GM23338 (cell line): ENCODE measurements at regions not wholly inside any gene's neighbourhood (a gene's known extent, or its start where the extent isn't known, plus 50 kb on each side); places are given as distances from the start of the nearest gene placed in this dataset.

Experiments used
- ATAC-seq: fragments of 200-7000 bp; cut with Tn5 transposase; 3 replicates; pipeline ENCODE4 v1.9.1; 2020
- DNase-seq: peaks from one replicate; pipeline ENCODE4 v3.0.0-alpha.2; 2015; ENCODE audit warnings: low spot score
- H2AFZ ChIP-seq: fragments of 200-600 bp; sonication (generic); 2 replicates; pipeline ENCODE4 v1.8.0; 2016; ENCODE audit warnings: antibody characterized with exemption, mild to moderate bottlenecking, moderate library complexity
- H3F3A ChIP-seq: fragments of 200-600 bp; sonication (generic); replicated peaks from 2 replicates; pipeline ENCODE4 v1.8.0; 2017; ENCODE audit warnings: antibody characterized with exemption, mixed run types, low read depth
- H3K27ac ChIP-seq: fragments of 200-600 bp; sonication (generic); 2 replicates; pipeline ENCODE4 v1.6.1; 2016; ENCODE audit warnings: low read depth
- H3K27me3 ChIP-seq: fragments of 200-600 bp; sonication (generic); 2 replicates; pipeline ENCODE4 v1.8.0; 2016; ENCODE audit warnings: mild to moderate bottlenecking, mixed run types, moderate library complexity; ENCODE audit not compliant: insufficient read depth
- H3K36me3 ChIP-seq: fragments of 200-600 bp; sonication (generic); 2 replicates; pipeline ENCODE4 v1.8.0; 2016; ENCODE audit warnings: mild to moderate bottlenecking; ENCODE audit not compliant: insufficient read depth
- H3K4me1 ChIP-seq: fragments of 200-600 bp; sonication (generic); 2 replicates; pipeline ENCODE4 v1.8.0; 2016; ENCODE audit warnings: mild to moderate bottlenecking, moderate library complexity; ENCODE audit not compliant: insufficient read depth
- H3K4me2 ChIP-seq: fragments of 200-600 bp; sonication (generic); 2 replicates; pipeline ENCODE4 v1.7.1; 2017; ENCODE audit warnings: mixed run types
- H3K4me3 ChIP-seq: fragments of 200-600 bp; sonication (generic); 2 replicates; pipeline ENCODE4 v1.6.1; 2016; ENCODE audit warnings: mixed run types
- H3K79me2 ChIP-seq: fragments of 200-600 bp; sonication (generic); replicated peaks from 2 replicates; pipeline ENCODE4 v1.8.0; 2017; ENCODE audit warnings: mild to moderate bottlenecking; ENCODE audit not compliant: insufficient read depth
- H3K9me2 ChIP-seq: fragments of 200-600 bp; sonication (generic); 2 replicates; pipeline ENCODE4 v1.8.0; 2017; ENCODE audit not compliant: insufficient read depth
- H4K20me1 ChIP-seq: fragments of 200-600 bp; sonication (generic); replicated peaks from 2 replicates; pipeline ENCODE4 v1.8.0; 2017; ENCODE audit warnings: mild to moderate bottlenecking; ENCODE audit not compliant: insufficient read depth
- H3K27ac Mint-ChIP-seq: 2 replicates; pipeline ENCODE4 v1.8.0; 2020; ENCODE audit warnings: inconsistent platforms, mild to moderate bottlenecking, moderate library complexity, mixed read lengths
- H3K27me3 Mint-ChIP-seq: 3 replicates; pipeline ENCODE4 v1.8.0; 2022; ENCODE audit warnings: low read depth, mild to moderate bottlenecking, moderate library complexity, mixed read lengths, inconsistent platforms; ENCODE audit not compliant: insufficient read depth, poor library complexity
- H3K36me3 Mint-ChIP-seq: 3 replicates; pipeline ENCODE4 v1.8.0; 2021; ENCODE audit warnings: low read depth, mild to moderate bottlenecking, inconsistent platforms, moderate library complexity, mixed read lengths
- H3K4me1 Mint-ChIP-seq: 3 replicates; pipeline ENCODE4 v1.8.0; 2020; ENCODE audit warnings: mild to moderate bottlenecking, inconsistent platforms, mixed read lengths
- H3K4me3 Mint-ChIP-seq: 3 replicates; pipeline ENCODE4 v1.8.0; 2021; ENCODE audit warnings: moderate library complexity, mild to moderate bottlenecking, inconsistent platforms, mixed read lengths
- H3K9me3 Mint-ChIP-seq: 3 replicates; pipeline ENCODE4 v1.8.0; 2020; ENCODE audit warnings: moderate library complexity, mild to moderate bottlenecking, inconsistent platforms, mixed read lengths
- CREB1 ChIP-seq: fragments of 250-450 bp; sonication (Bioruptor Pico); IDR thresholded peaks from 2 replicates; pipeline ENCODE4 v1.5.0; 2020; ENCODE audit warnings: low read depth, mild to moderate bottlenecking, moderate library complexity
- EZH2 ChIP-seq: fragments of 200-600 bp; sonication (generic); IDR thresholded peaks from one replicate; pipeline ENCODE4 v1.8.0; 2017; ENCODE audit warnings: antibody characterized with exemption, mild to moderate bottlenecking, low read depth; ENCODE audit not compliant: unreplicated experiment
- EZH2phosphoT487 ChIP-seq: fragments of 200-600 bp; sonication (generic); IDR thresholded peaks from one replicate; pipeline ENCODE4 v1.8.1; 2018; ENCODE audit warnings: antibody characterized with exemption; ENCODE audit not compliant: unreplicated experiment
- JUNB ChIP-seq: IDR thresholded peaks from one replicate; pipeline ENCODE4 v1.6.1; 2016; ENCODE audit warnings: antibody characterized with exemption; ENCODE audit not compliant: unreplicated experiment
- NANOG ChIP-seq: IDR thresholded peaks from 2 replicates; pipeline ENCODE4 v1.6.1; 2016; ENCODE audit warnings: antibody characterized with exemption, borderline replicate concordance
- POLR2AphosphoS5 ChIP-seq: IDR thresholded peaks from 2 replicates; pipeline ENCODE4 v1.6.1; 2016; ENCODE audit warnings: antibody characterized with exemption, low read depth
- STAT1 ChIP-seq: IDR thresholded peaks from one replicate; pipeline ENCODE4 v1.6.1; 2016; ENCODE audit warnings: antibody characterized with exemption; ENCODE audit not compliant: unreplicated experiment
- ZNF114 ChIP-seq: fragments of 250-450 bp; sonication (Bioruptor Pico); IDR thresholded peaks from 2 replicates; pipeline ENCODE4 v1.5.0; 2020; ENCODE audit warnings: mild to moderate bottlenecking, moderate library complexity
- ZNF331 ChIP-seq: fragments of 250-450 bp; sonication (Bioruptor Pico); IDR thresholded peaks from 2 replicates; pipeline ENCODE4 v1.5.0; 2020; ENCODE audit warnings: low read depth, mild to moderate bottlenecking, moderate library complexity
- TF ChIP-seq, protein P1 (sequence below): fragments of 250-450 bp; sonication (Bioruptor Pico); IDR thresholded peaks from 2 replicates; pipeline ENCODE4 v1.5.0; 2020; ENCODE audit warnings: mild to moderate bottlenecking, moderate library complexity
- TF ChIP-seq, protein P2 (sequence below): IDR thresholded peaks from one replicate; pipeline ENCODE4 v1.6.1; 2018; ENCODE audit warnings: antibody characterized with exemption; ENCODE audit not compliant: unreplicated experiment
- TF ChIP-seq, protein P3 (sequence below): IDR thresholded peaks from 2 replicates; pipeline ENCODE4 v1.6.1; 2016; ENCODE audit warnings: antibody characterized with exemption
- TF ChIP-seq, protein P4 (sequence below), 2 experiments: fragments of 200-600 bp in 1 of 2; sonication (generic) in 1 of 2; conservative IDR thresholded peaks; 2 replicates each; pipeline versions ENCODE4 v1.5.1 to v1.6.1; 2016 to 2017; ENCODE audit warnings: antibody characterized with exemption in 2 of 2, low read depth in 2 of 2, mild to moderate bottlenecking in 2 of 2, moderate library complexity in 1 of 2

DNA sequence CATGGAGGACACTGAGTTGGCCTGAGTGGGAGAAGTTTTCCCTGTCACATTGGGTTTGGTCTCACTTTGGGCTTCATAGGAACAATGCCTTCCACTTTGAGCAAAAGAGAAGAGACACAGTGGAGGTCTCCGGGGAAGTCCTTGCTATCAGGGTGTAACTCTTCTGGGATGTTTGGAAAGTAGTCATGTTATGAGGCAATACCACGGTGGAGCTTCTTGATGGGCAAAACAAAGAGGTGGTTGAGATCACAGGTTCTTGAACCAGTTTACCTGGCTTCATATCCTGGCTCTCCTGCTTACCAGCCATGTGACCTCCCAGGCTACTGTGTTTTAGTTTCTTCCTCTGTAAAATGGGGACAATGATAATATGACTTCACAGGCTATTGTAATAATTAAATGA is 478.6 kb downstream of the SLC4A3 start:
- H2AFZ ChIP-seq = no peak overlapping the region
- no peaks in the 10 kb centered on the region for H3K79me2 ChIP-seq
- no peaks in the 10 kb centered on the region for H3K27me3 ChIP-seq
- H3K4me3 ChIP-seq = no peak overlapping the region
- H3K4me3 Mint-ChIP-seq = no peak overlapping the region
- H3K9me3 Mint-ChIP-seq = no peaks in the 10 kb centered on the region
- no peak overlapping the region for H3K27ac Mint-ChIP-seq
- H3K9me2 ChIP-seq = 0 out of 2 replicates have a peak, but pooled peaks cover 4% of the 10 kb centered on the region
- no peaks in the 10 kb centered on the region for H3K27me3 Mint-ChIP-seq
- H3K4me1 Mint-ChIP-seq = no peaks in the 10 kb centered on the region
- H3K36me3 Mint-ChIP-seq = no peaks in the 10 kb centered on the region
- no peaks in the 10 kb centered on the region for H4K20me1 ChIP-seq
- no peak overlapping the region for H3K4me2 ChIP-seq
- H3F3A ChIP-seq = no peaks in the 10 kb centered on the region
- H3K36me3 ChIP-seq = no peaks in the 10 kb centered on the region
- no peaks in the 10 kb centered on the region for H3K4me1 ChIP-seq
- DNase-seq (no peak), ATAC-seq (no peak)
- TF ChIP-seq NANOG (no peak), CREB1 (CRISPR knock-in tag) (no peak), POLR2AphosphoS5 (no peak), EZH2 (no peak), STAT1 (no peak), EZH2phosphoT487 (no peak), ZNF331 (CRISPR knock-in tag) (no peak), JUNB (no peak), ZNF114 (no peak)
- TF ChIP-seq, protein P1, sequence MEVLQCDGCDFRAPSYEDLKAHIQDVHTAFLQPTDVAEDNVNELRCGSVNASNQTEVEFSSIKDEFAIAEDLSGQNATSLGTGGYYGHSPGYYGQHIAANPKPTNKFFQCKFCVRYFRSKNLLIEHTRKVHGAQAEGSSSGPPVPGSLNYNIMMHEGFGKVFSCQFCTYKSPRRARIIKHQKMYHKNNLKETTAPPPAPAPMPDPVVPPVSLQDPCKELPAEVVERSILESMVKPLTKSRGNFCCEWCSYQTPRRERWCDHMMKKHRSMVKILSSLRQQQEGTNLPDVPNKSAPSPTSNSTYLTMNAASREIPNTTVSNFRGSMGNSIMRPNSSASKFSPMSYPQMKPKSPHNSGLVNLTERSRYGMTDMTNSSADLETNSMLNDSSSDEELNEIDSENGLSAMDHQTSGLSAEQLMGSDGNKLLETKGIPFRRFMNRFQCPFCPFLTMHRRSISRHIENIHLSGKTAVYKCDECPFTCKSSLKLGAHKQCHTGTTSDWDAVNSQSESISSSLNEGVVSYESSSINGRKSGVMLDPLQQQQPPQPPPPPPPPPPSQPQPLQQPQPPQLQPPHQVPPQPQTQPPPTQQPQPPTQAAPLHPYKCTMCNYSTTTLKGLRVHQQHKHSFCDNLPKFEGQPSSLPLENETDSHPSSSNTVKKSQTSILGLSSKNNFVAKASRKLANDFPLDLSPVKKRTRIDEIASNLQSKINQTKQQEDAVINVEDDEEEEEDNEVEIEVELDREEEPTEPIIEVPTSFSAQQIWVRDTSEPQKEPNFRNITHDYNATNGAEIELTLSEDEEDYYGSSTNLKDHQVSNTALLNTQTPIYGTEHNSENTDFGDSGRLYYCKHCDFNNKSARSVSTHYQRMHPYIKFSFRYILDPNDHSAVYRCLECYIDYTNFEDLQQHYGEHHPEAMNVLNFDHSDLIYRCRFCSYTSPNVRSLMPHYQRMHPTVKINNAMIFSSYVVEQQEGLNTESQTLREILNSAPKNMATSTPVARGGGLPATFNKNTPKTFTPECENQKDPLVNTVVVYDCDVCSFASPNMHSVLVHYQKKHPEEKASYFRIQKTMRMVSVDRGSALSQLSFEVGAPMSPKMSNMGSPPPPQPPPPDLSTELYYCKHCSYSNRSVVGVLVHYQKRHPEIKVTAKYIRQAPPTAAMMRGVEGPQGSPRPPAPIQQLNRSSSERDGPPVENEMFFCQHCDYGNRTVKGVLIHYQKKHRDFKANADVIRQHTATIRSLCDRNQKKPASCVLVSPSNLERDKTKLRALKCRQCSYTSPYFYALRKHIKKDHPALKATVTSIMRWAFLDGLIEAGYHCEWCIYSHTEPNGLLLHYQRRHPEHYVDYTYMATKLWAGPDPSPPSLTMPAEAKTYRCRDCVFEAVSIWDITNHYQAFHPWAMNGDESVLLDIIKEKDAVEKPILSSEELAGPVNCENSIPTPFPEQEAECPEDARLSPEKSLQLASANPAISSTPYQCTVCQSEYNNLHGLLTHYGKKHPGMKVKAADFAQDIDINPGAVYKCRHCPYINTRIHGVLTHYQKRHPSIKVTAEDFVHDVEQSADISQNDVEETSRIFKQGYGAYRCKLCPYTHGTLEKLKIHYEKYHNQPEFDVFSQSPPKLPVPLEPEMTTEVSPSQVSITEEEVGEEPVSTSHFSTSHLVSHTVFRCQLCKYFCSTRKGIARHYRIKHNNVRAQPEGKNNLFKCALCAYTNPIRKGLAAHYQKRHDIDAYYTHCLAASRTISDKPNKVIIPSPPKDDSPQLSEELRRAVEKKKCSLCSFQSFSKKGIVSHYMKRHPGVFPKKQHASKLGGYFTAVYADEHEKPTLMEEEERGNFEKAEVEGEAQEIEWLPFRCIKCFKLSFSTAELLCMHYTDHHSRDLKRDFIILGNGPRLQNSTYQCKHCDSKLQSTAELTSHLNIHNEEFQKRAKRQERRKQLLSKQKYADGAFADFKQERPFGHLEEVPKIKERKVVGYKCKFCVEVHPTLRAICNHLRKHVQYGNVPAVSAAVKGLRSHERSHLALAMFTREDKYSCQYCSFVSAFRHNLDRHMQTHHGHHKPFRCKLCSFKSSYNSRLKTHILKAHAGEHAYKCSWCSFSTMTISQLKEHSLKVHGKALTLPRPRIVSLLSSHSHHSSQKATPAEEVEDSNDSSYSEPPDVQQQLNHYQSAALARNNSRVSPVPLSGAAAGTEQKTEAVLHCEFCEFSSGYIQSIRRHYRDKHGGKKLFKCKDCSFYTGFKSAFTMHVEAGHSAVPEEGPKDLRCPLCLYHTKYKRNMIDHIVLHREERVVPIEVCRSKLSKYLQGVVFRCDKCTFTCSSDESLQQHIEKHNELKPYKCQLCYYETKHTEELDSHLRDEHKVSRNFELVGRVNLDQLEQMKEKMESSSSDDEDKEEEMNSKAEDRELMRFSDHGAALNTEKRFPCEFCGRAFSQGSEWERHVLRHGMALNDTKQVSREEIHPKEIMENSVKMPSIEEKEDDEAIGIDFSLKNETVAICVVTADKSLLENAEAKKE (CRISPR knock-in tag) = no peak
- TF ChIP-seq, protein P2, sequence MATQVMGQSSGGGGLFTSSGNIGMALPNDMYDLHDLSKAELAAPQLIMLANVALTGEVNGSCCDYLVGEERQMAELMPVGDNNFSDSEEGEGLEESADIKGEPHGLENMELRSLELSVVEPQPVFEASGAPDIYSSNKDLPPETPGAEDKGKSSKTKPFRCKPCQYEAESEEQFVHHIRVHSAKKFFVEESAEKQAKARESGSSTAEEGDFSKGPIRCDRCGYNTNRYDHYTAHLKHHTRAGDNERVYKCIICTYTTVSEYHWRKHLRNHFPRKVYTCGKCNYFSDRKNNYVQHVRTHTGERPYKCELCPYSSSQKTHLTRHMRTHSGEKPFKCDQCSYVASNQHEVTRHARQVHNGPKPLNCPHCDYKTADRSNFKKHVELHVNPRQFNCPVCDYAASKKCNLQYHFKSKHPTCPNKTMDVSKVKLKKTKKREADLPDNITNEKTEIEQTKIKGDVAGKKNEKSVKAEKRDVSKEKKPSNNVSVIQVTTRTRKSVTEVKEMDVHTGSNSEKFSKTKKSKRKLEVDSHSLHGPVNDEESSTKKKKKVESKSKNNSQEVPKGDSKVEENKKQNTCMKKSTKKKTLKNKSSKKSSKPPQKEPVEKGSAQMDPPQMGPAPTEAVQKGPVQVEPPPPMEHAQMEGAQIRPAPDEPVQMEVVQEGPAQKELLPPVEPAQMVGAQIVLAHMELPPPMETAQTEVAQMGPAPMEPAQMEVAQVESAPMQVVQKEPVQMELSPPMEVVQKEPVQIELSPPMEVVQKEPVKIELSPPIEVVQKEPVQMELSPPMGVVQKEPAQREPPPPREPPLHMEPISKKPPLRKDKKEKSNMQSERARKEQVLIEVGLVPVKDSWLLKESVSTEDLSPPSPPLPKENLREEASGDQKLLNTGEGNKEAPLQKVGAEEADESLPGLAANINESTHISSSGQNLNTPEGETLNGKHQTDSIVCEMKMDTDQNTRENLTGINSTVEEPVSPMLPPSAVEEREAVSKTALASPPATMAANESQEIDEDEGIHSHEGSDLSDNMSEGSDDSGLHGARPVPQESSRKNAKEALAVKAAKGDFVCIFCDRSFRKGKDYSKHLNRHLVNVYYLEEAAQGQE = no peak
- TF ChIP-seq, protein P3, sequence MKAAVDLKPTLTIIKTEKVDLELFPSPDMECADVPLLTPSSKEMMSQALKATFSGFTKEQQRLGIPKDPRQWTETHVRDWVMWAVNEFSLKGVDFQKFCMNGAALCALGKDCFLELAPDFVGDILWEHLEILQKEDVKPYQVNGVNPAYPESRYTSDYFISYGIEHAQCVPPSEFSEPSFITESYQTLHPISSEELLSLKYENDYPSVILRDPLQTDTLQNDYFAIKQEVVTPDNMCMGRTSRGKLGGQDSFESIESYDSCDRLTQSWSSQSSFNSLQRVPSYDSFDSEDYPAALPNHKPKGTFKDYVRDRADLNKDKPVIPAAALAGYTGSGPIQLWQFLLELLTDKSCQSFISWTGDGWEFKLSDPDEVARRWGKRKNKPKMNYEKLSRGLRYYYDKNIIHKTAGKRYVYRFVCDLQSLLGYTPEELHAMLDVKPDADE = no peak
- TF ChIP-seq, protein P4, sequence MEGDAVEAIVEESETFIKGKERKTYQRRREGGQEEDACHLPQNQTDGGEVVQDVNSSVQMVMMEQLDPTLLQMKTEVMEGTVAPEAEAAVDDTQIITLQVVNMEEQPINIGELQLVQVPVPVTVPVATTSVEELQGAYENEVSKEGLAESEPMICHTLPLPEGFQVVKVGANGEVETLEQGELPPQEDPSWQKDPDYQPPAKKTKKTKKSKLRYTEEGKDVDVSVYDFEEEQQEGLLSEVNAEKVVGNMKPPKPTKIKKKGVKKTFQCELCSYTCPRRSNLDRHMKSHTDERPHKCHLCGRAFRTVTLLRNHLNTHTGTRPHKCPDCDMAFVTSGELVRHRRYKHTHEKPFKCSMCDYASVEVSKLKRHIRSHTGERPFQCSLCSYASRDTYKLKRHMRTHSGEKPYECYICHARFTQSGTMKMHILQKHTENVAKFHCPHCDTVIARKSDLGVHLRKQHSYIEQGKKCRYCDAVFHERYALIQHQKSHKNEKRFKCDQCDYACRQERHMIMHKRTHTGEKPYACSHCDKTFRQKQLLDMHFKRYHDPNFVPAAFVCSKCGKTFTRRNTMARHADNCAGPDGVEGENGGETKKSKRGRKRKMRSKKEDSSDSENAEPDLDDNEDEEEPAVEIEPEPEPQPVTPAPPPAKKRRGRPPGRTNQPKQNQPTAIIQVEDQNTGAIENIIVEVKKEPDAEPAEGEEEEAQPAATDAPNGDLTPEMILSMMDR (conservative IDR thresholded peaks at IDR 0.05; ENCODE audit: low read depth in 2 of 2) = no peak
- H3K27ac ChIP-seq = no peak overlapping the region
